B cell (primary cell): ENCODE measurements at regions not wholly inside any gene's neighbourhood (a gene's known extent, or its start where the extent isn't known, plus 50 kb on each side); places are given as distances from the start of the nearest gene placed in this dataset.
A peak's percentile ranks its signal among the peaks of the same experiment; 100 is the strongest.

Experiments
- ATAC-seq: fragments of 200-7000 bp; cut with Tn5 transposase; one replicate; pipeline ENCODE4 v1.10.0; 2021; ENCODE audit warnings: low read depth, mild to moderate bottlenecking, moderate number of reproducible peaks, moderate library complexity
- CTCF ChIA-PET: fragments of 350-600 bp; sonication (Branson Sonifier 250); formaldehyde crosslinking; loops from one replicate; lab custom pipeline; 2021; ENCODE audit warnings: antibody characterized with exemption, inconsistent platforms; lab: Charles Lee
- POLR2A ChIA-PET: fragments of 350-600 bp; sonication (Branson Sonifier 250); formaldehyde crosslinking; loops from one replicate; lab custom pipeline; 2021; ENCODE audit warnings: antibody characterized with exemption; lab: Charles Lee
- DNase-seq: peaks from one replicate; pipeline ENCODE4 v3.0.0; 2013
- H2AFZ ChIP-seq: 2 replicates; pipeline ENCODE4 v1.6.1; 2012; ENCODE audit warnings: mild to moderate bottlenecking, low read depth, low read length; ENCODE audit not compliant: insufficient read depth, poor library complexity, severe bottlenecking
- H3K27ac ChIP-seq, 2 donors: 1 replicate in 1 of 2; 2 replicates in 1 of 2; pipeline ENCODE4 v1.5.1; 2012 to 2013; ENCODE audit warnings: low read length in 2 of 2, mild to moderate bottlenecking in 2 of 2, moderate library complexity in 1 of 2
- H3K27me3 ChIP-seq, 4 experiments: fragments of 200-600 bp in 1 of 4; sonication (generic) in 1 of 4; replicated peaks in 1 of 4; 1 replicate in 2 of 4; 2 replicates in 2 of 4; pipeline versions ENCODE4 v1.6.1 to v1.7.0; 2013 to 2016; ENCODE audit warnings: low read length in 3 of 4, mild to moderate bottlenecking in 2 of 4, mixed read lengths in 1 of 4, moderate library complexity in 1 of 4; ENCODE audit not compliant: insufficient read depth in 4 of 4, control insufficient read depth in 3 of 4; ENCODE audit errors: control extremely low read depth in 1 of 4
- H3K36me3 ChIP-seq, 2 experiments: replicated peaks in 1 of 2; 1 replicate in 1 of 2; 2 replicates in 1 of 2; pipeline versions ENCODE4 v1.6.1 to v1.7.1; 2013; ENCODE audit warnings: low read length in 1 of 2; ENCODE audit not compliant: insufficient read depth in 2 of 2, control insufficient read depth in 1 of 2; ENCODE audit errors: control extremely low read depth in 1 of 2, extremely low read depth in 1 of 2
- H3K4me1 ChIP-seq, 2 donors: fragments of 200-600 bp in 1 of 2; sonication (generic) in 1 of 2; 1 replicate in 1 of 2; 2 replicates in 1 of 2; pipeline versions ENCODE4 v1.5.1 to v1.6.1; 2013 to 2017; ENCODE audit warnings: low read length in 2 of 2; ENCODE audit not compliant: control insufficient read depth in 2 of 2, insufficient read depth in 2 of 2
- H3K4me2 ChIP-seq: replicated peaks from 2 replicates; pipeline ENCODE3; 2012; ENCODE audit warnings: mild to moderate bottlenecking, low read depth, low read length; ENCODE audit not compliant: poor library complexity, severe bottlenecking
- H3K4me3 ChIP-seq, 5 experiments: fragments of 200-600 bp in 1 of 5; sonication (generic) in 1 of 5; 1 replicate in 3 of 5; 2 replicates in 2 of 5; pipeline versions ENCODE4 v1.5.1 to v1.7.0; 2011 to 2016; ENCODE audit warnings: low read length in 4 of 5, mild to moderate bottlenecking in 4 of 5, low read depth in 2 of 5, control low read depth in 1 of 5, moderate library complexity in 1 of 5; ENCODE audit not compliant: insufficient read depth in 1 of 5; ENCODE audit errors: control extremely low read depth in 1 of 5, extremely low read depth in 1 of 5
- H3K79me2 ChIP-seq: fragments of 200-600 bp; sonication (generic); one replicate; pipeline ENCODE4 v1.6.0; 2016; ENCODE audit warnings: low read length; ENCODE audit not compliant: control insufficient read depth, insufficient read depth
- H3K9ac ChIP-seq: fragments of 200-600 bp; sonication (generic); 2 replicates; pipeline ENCODE4 v1.6.1; 2017; ENCODE audit warnings: mild to moderate bottlenecking, low read length, moderate library complexity
- H3K9me3 ChIP-seq, 3 donors: one replicate each; pipeline versions ENCODE4 v1.6.1 to v1.7.1; 2013; ENCODE audit warnings: low read length in 2 of 3; ENCODE audit not compliant: control insufficient read depth in 2 of 3, insufficient read depth in 1 of 3; ENCODE audit errors: control extremely low read depth in 1 of 3
- H4K20me1 ChIP-seq: 2 replicates; pipeline ENCODE4 v1.6.0; 2012; ENCODE audit warnings: mild to moderate bottlenecking, low read length; ENCODE audit not compliant: insufficient read depth, control insufficient read depth, poor library complexity, severe bottlenecking
- H3K27ac Mint-ChIP-seq: one replicate; pipeline ENCODE4 v1.8.0; 2021; ENCODE audit warnings: mixed read lengths
- H3K27me3 Mint-ChIP-seq: one replicate; pipeline ENCODE4 v1.8.0; 2021; ENCODE audit warnings: mixed read lengths
- H3K4me1 Mint-ChIP-seq: one replicate; pipeline ENCODE4 v1.8.0; 2021; ENCODE audit warnings: mixed read lengths
- H3K4me3 Mint-ChIP-seq: one replicate; pipeline ENCODE4 v1.8.0; 2021; ENCODE audit warnings: mixed read lengths
- H3K9me3 Mint-ChIP-seq: one replicate; pipeline ENCODE4 v1.8.0; 2022; ENCODE audit warnings: mixed read lengths; ENCODE audit not compliant: insufficient read depth
- CTCF ChIP-seq: fragments of 200-600 bp; IDR thresholded peaks from one replicate; pipeline ENCODE4 v1.8.0; 2022; ENCODE audit warnings: antibody characterized with exemption, mild to moderate bottlenecking
- EZH2 ChIP-seq: IDR thresholded peaks from 2 replicates; pipeline ENCODE4 v1.6.1; 2012; ENCODE audit warnings: borderline replicate concordance, low read depth, mild to moderate bottlenecking, moderate library complexity, low read length; ENCODE audit not compliant: insufficient read depth, poor library complexity, severe bottlenecking
- WGBS: methylation state at CpG from one replicate; pipeline ENCODE4 v1.1.5; 2013; ENCODE audit warnings: missing lambda C conversion rate; ENCODE audit not compliant: insufficient coverage; 5-methylcytosine and 5-hydroxymethylcytosine counted together
- intact Hi-C: fragments of 100-400 bp; cut with micrococcal nuclease; formaldehyde crosslinking; loops from one replicate; pipeline ENCODE4 v1.10.0; 2022

- no peak overlapping the region for H3K4me3 Mint-ChIP-seq
- Histone ChIP-seq H4K20me1 (no peaks in the 10 kb centered on the region), H3K9me3 (no peaks in the 10 kb centered on the region), H3K4me3 (no peak overlapping the region), H3K4me2 (peak overlapping the region; percentile 55), H3K36me3 (no peaks in the 10 kb centered on the region), H3K27ac (no peak overlapping the region), H3K27me3 (peaks cover 0 to 78% (median 17%) of the 10 kb centered on the region in 4 experiments), H3K9ac (no peak overlapping the region), H3K79me2 (no peaks in the 10 kb centered on the region), H2AFZ (no peak overlapping the region), H3K4me1 (peaks cover 27 to 28% of the 10 kb centered on the region in 2 donors)
- ChIA-PET CTCF (no interaction called here), POLR2A (no interaction called here)
- no peak for ATAC-seq
- peaks cover 38% of the 10 kb centered on the region for H3K27me3 Mint-ChIP-seq
- no peak for DNase-seq
- intact Hi-C loops = no loop called here
- no peak for TF ChIP-seq EZH2
- no peak for TF ChIP-seq CTCF
- 86% methylated on average over 5 of the region's 6 CpGs for WGBS
- H3K9me3 Mint-ChIP-seq = no peaks in the 10 kb centered on the region
- no peak overlapping the region for H3K27ac Mint-ChIP-seq
- peaks cover 24% of the 10 kb centered on the region for H3K4me1 Mint-ChIP-seq
These were observed 52.3 kb upstream of the MLN start for GRCh38 chr6:33856031-33856590.

DNA sequence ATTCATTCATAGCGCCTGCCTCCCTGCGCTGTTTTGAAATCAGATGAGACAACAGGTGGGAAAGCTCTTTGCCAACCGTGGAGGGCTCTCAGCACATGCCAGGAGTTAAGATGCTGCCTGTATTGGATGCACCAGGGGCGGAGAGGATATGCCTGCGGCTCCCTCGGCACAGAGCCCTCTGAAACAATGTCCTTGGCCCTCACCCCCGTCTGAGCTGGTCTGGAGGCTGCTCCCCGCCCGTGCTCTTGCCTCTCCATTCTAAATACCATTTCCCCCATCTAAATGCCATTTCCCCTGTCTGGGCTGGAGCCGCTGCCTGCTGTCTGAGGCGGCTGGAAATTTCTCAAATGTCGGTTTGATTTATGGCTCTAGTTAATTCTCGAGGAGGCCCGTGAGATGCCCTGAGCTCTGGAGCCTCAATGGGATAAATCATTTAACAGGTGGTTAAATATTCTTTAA is 50.8 kb upstream of the MLN start:
- intact Hi-C loops = no loop called here

More for the DNA sequence above, 50.8 kb upstream of the MLN start:
- Histone ChIP-seq H2AFZ (no peak overlapping the region), H3K9me3 (no peaks in the 10 kb centered on the region), H3K27me3 (peaks cover 0 to 79% (median 19%) of the 10 kb centered on the region in 4 experiments), H3K4me2 (no peak overlapping the region), H3K27ac (no peak overlapping the region), H4K20me1 (no peaks in the 10 kb centered on the region), H3K79me2 (no peaks in the 10 kb centered on the region), H3K36me3 (no peaks in the 10 kb centered on the region), H3K4me3 (no peak overlapping the region), H3K4me1 (peaks cover 24 to 26% of the 10 kb centered on the region in 2 donors), H3K9ac (no peak overlapping the region)
- ATAC-seq (no peak), DNase-seq (no peak)
- Mint-ChIP-seq H3K4me3 (no peak overlapping the region), H3K9me3 (no peaks in the 10 kb centered on the region), H3K4me1 (peaks cover 18% of the 10 kb centered on the region), H3K27me3 (peaks cover 43% of the 10 kb centered on the region), H3K27ac (no peak overlapping the region)
- WGBS = 24% methylated on average over 14 of the region's 14 CpGs
- CTCF ChIA-PET = no interaction called here
- POLR2A ChIA-PET = no interaction called here
- no peak for TF ChIP-seq CTCF
- TF ChIP-seq EZH2 = no peak
